Gastrocnemius medialis (tissue), 4 donors: ENCODE measurements at regions not wholly inside any gene's neighbourhood (a gene's known extent, or its start where the extent isn't known, plus 50 kb on each side); places are given as distances from the start of the nearest gene placed in this dataset.

Experiments used
- CTCF ChIP-seq, 5 experiments: fragments of 450-650 bp in 3 of 5; fragments of 200-600 bp in 2 of 5; sonication (generic) in 2 of 5; IDR thresholded peaks in 4 of 5; conservative IDR thresholded peaks in 1 of 5; 1 replicate in 4 of 5; 2 replicates in 1 of 5; pipeline ENCODE4 v1.5.1; 2016 to 2019; ENCODE audit warnings: antibody characterized with exemption in 5 of 5, mild to moderate bottlenecking in 3 of 5, moderate library complexity in 3 of 5
- POLR2A ChIP-seq, 2 donors: fragments of 450-650 bp; IDR thresholded peaks; one replicate each; pipeline ENCODE4 v1.6.1; 2017; ENCODE audit warnings: antibody characterized with exemption in 2 of 2, mild to moderate bottlenecking in 2 of 2, moderate library complexity in 2 of 2

- no peak for TF ChIP-seq CTCF (IDR thresholded peaks at IDR 0.05 in 4 of 5, conservative IDR thresholded peaks at IDR 0.05 in 1 of 5)
- TF ChIP-seq POLR2A (IDR thresholded peaks at IDR 0.05): no peak
Observed at GRCh38 chr2:186927185-186927866, 78.4 kb upstream of the ZSWIM2 start.
